HG03469 (cell line): ENCODE measurements at regions not wholly inside any gene's neighbourhood (a gene's known extent, or its start where the extent isn't known, plus 50 kb on each side); places are given as distances from the start of the nearest gene placed in this dataset.
A peak's percentile ranks its signal among the peaks of the same experiment; 100 is the strongest.

Experiments
- ATAC-seq: cut with Tn5 transposase; IDR thresholded peaks from one replicate; pipeline ENCODE4 v1.9.1; 2021; ENCODE audit warnings: mild to moderate bottlenecking, moderate library complexity, moderate number of reproducible peaks; ENCODE audit not compliant: unreplicated experiment

GRCh38 chr13:21814604-21815003 lies 143.7 kb downstream of the FGF9 start:
- ATAC-seq = no peak

- ATAC-seq = no peak
Observed at GRCh38 chr13:21817878-21818277, 147.0 kb downstream of the FGF9 start.

GRCh38 chr13:21822029-21822428 lies 151.2 kb downstream of the FGF9 start:
- ATAC-seq = no peak

DNA sequence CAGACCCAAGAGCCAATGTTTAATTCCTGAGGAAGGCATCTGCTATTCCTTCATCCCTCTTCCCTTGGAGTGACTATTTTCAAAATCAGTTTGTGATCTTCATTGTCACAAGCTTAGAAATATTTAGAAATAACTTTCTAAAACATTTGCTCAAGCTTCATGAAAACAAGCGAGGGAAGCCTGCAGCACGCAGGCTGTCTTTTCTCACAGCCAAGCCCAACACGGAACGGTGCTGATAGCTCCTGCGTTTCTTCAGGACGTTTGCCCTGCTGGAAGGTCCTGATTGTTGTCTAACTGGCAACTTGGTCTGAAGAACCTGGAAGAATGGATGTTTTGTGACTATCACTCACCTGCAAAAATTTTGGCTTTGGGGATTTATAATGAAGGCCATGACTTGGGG lies 152.5 kb downstream of the FGF9 start:
- ATAC-seq = no peak

- ATAC-seq = peak; percentile 78
Observed at GRCh38 chr13:21823949-21824348, 153.1 kb downstream of the FGF9 start.

DNA sequence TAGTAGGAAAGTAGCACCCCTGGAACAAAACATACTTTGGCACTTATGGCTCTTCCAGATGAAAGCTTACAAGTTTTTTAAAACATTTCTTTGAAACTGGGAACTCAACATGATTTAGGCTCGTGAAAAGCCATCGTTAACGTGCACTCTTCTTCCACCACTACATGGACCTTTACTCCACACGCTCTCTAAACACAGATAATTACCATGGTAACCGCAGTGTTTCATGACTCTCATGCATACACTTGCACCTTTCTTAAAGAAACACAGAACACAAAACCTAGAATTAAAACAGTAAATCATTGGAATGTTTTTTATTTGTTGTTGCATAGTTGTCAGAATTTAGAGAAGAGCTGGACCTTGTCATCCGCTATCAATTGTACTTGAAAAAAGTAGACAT lies 154.3 kb downstream of the FGF9 start:
- ATAC-seq = no peak

GRCh38 chr13:21825801-21826200 lies 154.9 kb downstream of the FGF9 start:
- ATAC-seq = no peak

- no peak for ATAC-seq
Observed at GRCh38 chr13:21826214-21827015, 155.5 kb downstream of the FGF9 start.

- no peak for ATAC-seq
Observed at GRCh38 chr13:21831654-21832324, 160.9 kb downstream of the FGF9 start.

- ATAC-seq = no peak
Observed at GRCh38 chr13:21833921-21834320, 163.0 kb downstream of the FGF9 start.

GRCh38 chr13:21834521-21834920 lies 163.6 kb downstream of the FGF9 start:
- no peak for ATAC-seq

DNA sequence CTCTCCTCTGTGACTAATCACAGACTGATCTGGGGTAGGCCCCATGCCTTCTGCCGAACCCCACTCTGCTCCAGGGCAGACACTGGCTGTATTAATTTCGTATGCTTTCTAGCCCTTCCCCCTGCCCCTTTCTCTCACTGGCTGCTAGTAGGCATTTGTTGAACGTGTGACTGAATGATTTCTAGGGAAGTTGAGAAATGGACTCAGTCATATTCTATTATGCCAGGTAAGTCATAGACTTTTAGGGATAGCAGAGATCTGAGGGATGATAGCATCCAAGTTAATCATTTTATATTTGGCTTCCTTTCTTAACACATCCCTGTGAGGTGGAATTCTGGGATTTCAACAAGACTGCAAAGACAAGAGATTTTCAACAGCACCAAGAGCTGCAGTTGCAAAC lies 166.4 kb downstream of the FGF9 start:
- ATAC-seq = no peak

GRCh38 chr13:21837841-21838551 lies 167.1 kb downstream of the FGF9 start:
- no peak for ATAC-seq

DNA sequence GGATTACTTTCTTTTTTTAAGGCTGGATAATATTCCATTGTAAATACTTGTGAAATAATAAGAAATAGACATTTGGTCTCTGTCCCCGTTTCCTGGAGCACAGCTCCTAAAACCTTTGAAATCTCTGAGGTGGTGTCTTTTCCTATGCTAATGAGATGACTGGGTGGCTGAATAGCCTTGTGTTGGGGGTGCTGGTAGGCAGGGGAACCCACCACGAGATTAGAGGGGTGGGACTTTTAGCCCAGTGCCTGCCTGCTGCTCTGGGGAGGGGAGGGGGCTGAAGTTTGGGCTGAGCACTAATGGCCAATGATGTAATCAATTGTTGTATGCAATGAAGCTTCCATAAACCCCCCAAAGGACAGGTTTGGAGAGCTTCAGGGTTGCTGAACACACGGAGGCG lies 175.7 kb downstream of the FGF9 start:
- ATAC-seq = no peak

GRCh38 chr13:21849323-21849722 lies 178.4 kb downstream of the FGF9 start:
- peak; percentile 94 for ATAC-seq

- no peak for ATAC-seq
Observed at GRCh38 chr13:21850013-21851006, 179.4 kb downstream of the FGF9 start.

DNA sequence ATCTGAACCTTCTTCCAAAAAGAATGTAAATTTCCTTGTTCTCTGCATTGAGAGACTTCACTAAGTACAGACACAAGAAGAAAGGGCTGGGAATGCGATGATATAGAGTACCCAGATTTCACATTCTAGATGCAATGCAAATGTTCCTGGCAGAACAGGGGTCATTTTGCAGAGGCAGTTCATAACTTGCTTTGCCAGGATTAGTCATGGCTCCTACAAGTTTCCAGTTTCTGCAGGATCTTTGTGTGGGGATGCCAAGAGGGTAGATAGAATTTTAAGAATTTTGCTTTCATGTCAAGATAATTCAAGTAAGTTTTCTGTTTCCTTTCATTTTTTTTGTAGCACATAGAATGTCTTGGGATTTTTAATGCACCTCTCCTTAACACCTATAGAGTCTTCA lies 181.2 kb downstream of the FGF9 start:
- no peak for ATAC-seq

DNA sequence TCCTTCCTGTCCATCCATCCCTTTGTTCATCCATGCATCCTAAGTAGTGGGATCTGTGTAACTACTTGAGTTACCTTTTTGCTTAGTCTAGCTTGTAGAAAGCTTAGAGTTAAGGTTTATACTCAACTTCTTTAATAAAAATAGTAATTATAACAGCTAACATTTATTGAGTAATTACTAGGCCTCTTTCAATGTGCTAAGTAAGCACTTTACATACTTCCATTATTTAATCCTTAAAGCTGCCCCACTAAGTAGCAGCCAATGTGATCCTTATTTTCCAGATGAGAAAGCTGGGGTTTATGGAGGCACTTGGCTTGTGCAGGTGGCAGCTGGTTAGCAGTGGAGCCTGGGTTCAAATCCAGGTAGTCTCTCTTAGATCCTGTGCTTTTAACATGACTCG lies 182.9 kb downstream of the FGF9 start:
- ATAC-seq = no peak

GRCh38 chr13:21868823-21869222 lies 197.9 kb downstream of the FGF9 start:
- no peak for ATAC-seq

DNA sequence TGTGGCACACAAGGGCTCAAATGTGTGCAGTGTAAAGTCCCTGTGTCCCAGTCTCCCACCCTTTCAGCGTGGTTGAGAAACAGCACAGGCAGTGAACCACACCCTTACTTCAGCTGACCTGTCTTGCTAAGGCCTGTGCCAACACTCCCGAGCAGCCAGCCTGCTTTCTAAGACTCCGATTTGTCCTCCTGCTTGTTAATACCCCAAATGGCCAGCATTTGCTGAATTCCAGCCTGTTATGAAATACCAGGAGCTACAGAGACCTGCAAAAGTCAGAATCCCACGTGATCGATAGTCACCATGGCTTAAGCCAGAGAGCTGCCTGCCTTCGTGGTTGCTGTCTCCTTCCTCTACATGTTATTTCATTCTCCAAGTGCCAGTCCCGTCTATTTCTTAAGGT lies 200.5 kb downstream of the FGF9 start:
- ATAC-seq = no peak

GRCh38 chr13:21871919-21872318 lies 201.0 kb downstream of the FGF9 start:
- no peak for ATAC-seq
